ENCODE measurements at regions not wholly inside any gene's neighbourhood (a gene's known extent, or its start where the extent isn't known, plus 50 kb on each side); places are given as distances from the start of the nearest gene placed in this dataset.
"Not testable (repeated sequence)": the region's sequence is repeated elsewhere in the genome, so short reads cannot be mapped to it uniquely, and the experiment has no call there.

DNA sequence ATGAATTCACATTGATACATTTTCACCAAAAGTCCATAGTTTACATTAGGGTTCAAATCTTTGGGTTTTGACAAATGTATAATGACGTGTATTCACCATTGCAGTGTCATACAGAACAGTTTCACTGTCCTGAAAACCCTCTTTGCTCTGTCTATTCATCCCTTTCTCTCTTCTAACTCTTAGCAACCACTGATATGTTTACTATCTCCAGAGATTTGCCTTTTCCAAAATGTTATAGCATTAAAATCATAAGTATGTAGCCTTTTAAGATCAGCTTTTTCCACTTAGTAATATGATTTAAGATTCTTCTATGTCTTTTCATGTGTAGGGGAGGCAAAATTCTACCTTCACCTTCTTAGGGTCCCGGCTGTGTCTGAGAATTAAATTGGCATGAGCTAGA, 203.8 kb downstream of the TPRG1 start:
- TF ChIP-seq ZFX (IDR thresholded peaks at IDR 0.05; ENCODE audit: borderline replicate concordance) = no peak
- TF ChIP-seq, protein P1, sequence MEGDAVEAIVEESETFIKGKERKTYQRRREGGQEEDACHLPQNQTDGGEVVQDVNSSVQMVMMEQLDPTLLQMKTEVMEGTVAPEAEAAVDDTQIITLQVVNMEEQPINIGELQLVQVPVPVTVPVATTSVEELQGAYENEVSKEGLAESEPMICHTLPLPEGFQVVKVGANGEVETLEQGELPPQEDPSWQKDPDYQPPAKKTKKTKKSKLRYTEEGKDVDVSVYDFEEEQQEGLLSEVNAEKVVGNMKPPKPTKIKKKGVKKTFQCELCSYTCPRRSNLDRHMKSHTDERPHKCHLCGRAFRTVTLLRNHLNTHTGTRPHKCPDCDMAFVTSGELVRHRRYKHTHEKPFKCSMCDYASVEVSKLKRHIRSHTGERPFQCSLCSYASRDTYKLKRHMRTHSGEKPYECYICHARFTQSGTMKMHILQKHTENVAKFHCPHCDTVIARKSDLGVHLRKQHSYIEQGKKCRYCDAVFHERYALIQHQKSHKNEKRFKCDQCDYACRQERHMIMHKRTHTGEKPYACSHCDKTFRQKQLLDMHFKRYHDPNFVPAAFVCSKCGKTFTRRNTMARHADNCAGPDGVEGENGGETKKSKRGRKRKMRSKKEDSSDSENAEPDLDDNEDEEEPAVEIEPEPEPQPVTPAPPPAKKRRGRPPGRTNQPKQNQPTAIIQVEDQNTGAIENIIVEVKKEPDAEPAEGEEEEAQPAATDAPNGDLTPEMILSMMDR (IDR thresholded peaks at IDR 0.05) = no peak
- no peak overlapping the region for H3K27ac ChIP-seq

DNA sequence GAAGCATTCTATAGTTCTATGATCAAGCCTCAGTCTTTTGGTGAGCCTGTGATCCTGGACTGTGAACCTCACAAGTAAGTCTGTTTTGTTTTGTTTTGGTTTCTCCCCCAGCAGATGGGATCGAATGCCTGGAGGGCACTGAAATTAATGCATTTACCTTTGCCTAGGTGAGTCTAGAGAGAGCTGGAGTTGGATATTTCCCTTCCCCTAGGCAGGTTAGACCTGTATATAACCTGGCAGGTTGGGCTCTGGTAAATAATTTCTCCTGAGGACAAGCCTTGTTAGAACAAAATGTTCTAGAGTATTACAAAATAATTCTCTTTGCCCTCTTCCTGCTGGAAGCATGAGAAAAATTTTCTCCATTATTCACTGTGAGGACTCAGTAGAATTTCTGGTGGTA, 211.9 kb downstream of the TPRG1 start:
- TF ChIP-seq, protein P1 (IDR thresholded peaks at IDR 0.05) = no peak
- TF ChIP-seq ZFX (IDR thresholded peaks at IDR 0.05; ENCODE audit: borderline replicate concordance) = no peak
- H3K27ac ChIP-seq = no peak overlapping the region

DNA sequence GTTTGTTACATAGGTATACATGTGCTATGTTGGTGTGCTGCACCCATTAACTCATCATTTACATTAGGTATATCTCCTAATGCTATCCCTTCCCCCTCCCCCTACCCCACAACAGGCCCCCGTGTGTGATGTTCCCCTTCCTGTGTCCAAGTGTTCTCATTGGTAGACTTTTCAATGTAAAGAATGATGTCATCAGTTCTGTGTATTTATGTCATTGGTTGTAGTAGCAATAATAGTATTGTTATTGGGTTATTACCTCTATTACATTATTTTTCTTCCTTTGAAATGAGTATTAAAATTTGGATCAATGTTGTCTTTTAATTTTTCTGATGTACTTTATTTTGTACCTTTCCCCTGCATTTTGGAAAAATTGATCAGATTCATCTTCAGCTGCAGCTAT, 214.1 kb downstream of the TPRG1 start:
- H3K27ac ChIP-seq = not testable (repeated sequence)

DNA sequence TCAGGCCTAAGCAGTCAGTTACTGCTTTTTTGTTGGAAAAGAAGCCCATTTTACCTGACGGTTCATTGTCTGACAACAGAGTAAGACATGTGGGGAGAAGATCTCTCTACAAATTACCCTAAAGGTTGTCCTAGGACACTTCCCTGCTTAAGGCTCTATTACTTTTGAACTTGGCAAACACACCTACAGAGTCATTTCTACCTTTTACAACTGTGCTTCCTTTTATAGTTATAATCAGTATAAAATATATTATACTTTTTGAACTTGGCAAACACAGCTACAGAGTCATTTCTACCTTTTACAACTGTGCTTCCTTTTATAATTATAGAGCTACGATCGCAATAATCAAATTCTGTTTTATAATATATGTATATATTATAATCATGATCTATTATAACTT, 215.0 kb downstream of the TPRG1 start:
- H3K27ac ChIP-seq = no peak overlapping the region
- TF ChIP-seq ZFX (IDR thresholded peaks at IDR 0.05; ENCODE audit: borderline replicate concordance) = no peak
- TF ChIP-seq, protein P1 (IDR thresholded peaks at IDR 0.05) = no peak

DNA sequence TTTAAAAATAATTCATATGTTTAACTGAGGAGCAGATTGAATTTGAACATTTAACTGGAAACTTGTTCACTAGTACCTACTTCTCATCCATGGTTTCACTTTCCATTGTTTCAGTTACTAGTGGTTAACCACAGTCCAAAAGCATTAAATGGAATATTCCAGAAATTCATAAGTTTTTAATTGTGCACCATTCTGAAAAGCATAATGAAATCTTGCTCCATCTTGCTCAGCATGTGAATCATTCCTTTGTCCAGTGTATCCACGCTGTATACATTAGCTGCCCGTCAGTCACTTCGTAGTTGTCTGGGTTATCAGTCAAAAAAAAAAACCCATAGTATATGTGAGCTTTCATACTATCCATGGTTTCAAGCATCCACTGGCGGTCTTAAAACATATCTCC, 217.6 kb downstream of the TPRG1 start:
- no peak overlapping the region for H3K27ac ChIP-seq
- TF ChIP-seq ZFX (IDR thresholded peaks at IDR 0.05; ENCODE audit: borderline replicate concordance) = no peak
- TF ChIP-seq, protein P1 (IDR thresholded peaks at IDR 0.05) = no peak

DNA sequence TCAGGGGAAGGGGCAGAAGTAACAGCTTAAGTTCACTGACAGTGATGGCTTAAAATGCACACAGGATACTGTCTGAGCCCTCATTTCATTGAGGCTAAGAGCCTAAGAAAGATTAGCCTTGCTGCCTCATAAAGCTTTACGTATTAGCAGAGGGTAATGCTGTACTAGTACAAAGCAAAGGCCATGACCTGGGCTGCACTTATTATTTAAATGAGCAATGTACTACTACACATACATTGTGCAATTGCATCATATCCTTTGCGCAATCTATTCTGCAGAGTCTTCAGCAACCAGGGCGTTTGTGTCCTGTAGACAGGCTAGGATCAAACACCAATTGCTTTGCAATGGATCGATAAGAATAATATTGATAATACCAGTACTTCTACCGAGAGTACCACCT, 221.8 kb downstream of the TPRG1 start:
- H3K27ac ChIP-seq = no peak overlapping the region
- no peak for TF ChIP-seq ZFX (IDR thresholded peaks at IDR 0.05; ENCODE audit: borderline replicate concordance)
- TF ChIP-seq, protein P1 (IDR thresholded peaks at IDR 0.05) = no peak

DNA sequence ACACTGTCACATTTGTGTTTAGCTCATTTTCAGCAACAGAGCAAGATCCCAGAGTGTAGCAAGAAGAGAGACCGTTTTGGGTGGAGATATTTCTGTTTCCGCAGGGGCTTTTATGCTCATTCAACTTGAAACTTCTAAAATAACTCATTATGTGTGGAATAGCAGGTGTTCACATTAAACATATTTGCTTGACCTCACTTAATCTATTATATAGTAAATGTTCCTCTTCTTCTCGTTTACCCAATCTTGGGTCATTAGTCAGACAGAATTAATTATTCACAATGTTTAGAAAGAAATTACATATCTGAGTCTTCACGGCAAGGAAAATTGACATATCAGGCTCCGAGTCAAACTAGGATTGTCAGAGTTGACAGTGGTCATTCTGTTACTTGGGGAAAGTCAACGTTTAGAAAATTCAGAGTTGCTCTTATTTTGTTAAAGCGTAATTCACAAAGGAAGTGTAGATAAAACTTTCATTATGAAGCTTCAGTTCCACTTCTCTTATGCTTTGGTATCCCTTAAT, 222.9 kb downstream of the TPRG1 start:
- H3K27ac ChIP-seq = no peak overlapping the region
- TF ChIP-seq, protein P1 (IDR thresholded peaks at IDR 0.05) = no peak
- no peak for TF ChIP-seq ZFX (IDR thresholded peaks at IDR 0.05; ENCODE audit: borderline replicate concordance)

DNA sequence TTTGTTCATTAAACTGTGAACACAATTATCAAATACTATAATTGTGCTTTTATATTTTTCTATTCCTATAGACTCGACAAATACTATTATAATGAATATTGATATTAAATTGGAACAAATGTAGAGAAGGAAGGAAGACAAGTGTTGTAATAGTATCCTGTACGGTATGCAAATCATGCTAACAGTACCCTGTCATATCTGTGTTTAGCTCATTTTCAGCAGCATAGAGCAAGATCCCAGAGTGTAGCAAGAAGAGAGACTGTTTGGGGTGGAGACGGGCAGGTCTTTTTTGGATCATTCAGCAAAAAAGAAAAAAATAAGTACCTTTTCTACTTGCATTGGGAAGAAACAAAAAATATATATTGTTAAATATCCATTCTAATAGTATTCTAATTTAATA, 224.1 kb downstream of the TPRG1 start:
- no peak overlapping the region for H3K27ac ChIP-seq
- no peak for TF ChIP-seq ZFX (IDR thresholded peaks at IDR 0.05; ENCODE audit: borderline replicate concordance)
- TF ChIP-seq, protein P1 (IDR thresholded peaks at IDR 0.05) = no peak
